GM19351 (cell line): ENCODE measurements at regions not wholly inside any gene's neighbourhood (a gene's known extent, or its start where the extent isn't known, plus 50 kb on each side); places are given as distances from the start of the nearest gene placed in this dataset.
"Not testable (repeated sequence)": the region's sequence is repeated elsewhere in the genome, so short reads cannot be mapped to it uniquely, and the experiment has no call there.

Source experiments
- ATAC-seq: cut with Tn5 transposase; IDR thresholded peaks from one replicate; pipeline ENCODE4 v1.9.1; 2021; ENCODE audit warnings: mild to moderate bottlenecking, moderate library complexity; ENCODE audit not compliant: unreplicated experiment

DNA sequence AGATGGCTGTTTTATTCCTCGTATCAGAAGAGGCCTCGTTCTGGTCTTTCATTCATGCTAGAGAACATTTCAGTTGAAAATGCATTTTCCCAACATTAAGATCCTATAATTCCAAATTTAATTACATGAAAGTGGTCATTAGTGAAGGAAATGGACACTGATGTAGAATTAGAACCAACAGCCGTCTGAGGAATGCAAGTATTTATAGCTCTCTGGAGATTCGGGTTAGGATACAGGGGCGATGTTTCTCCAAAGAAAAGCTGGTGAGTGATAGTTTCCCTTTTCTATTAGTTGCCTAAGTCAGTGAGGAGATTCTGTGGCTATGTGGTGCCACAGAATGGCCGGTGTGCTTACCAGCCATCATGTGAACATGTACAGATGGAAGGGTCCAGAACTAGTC lies 109.0 kb upstream of the IL12A start:
- no peak for ATAC-seq

DNA sequence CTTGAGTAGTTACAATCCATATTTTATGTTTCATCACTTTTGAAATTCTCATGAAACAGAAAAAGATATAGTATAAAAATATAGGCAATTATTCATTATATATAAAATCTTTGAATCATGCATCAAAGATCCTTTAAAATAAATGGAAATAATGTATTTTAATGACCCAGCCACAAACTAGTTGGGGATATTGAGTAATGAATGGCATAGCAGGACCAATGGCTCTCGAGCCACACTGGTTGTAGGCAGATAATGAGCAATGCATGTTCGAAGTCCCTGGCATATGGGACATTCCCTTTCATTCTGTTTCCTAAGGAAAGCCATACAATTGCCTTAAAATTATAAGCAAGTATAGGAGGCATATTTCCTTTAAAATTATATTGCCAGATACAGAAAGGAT lies 107.4 kb upstream of the IL12A start:
- ATAC-seq = no peak

DNA sequence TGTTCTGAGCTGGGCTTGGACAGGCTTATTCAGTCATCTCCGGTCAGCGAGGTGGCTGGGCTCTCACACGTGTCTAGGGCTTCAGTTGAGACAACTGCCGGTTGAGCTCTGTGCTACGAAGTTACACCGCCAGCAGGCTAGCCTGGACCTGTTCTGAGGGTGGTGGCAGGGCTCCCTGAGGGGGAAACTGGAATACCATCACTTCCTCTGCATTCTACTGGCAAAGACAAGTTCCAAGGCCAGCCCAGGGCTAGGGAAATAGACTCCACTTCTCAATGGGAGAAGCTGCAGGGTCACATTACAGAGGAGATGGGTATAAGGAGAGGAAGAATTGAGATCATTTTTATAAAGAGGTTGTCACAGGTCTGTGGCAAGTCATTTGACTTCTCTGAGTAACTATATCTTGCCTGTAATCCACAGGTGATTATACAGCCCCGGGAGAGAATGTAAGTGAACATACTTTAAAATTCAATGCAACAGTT lies 106.8 kb upstream of the IL12A start:
- no peak for ATAC-seq

DNA sequence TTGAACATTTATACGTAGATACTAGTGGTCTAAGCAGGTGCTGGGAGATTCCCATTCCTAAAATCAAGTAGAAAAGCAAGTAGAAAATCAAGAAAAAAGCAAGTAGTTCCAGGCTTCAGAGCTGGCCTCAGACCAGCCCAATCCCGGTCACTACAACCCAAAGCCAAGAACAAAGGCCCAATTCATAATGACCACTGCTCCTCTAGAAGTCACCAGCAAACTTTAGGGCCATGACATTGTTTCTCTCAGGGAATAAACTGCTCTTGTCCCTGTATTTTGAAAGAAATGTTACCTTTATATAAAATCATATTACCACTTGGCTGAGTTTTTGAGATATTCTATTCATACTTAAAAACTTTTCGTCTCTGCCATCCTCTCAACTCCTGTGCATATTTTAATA lies 106.3 kb upstream of the IL12A start:
- no peak for ATAC-seq

DNA sequence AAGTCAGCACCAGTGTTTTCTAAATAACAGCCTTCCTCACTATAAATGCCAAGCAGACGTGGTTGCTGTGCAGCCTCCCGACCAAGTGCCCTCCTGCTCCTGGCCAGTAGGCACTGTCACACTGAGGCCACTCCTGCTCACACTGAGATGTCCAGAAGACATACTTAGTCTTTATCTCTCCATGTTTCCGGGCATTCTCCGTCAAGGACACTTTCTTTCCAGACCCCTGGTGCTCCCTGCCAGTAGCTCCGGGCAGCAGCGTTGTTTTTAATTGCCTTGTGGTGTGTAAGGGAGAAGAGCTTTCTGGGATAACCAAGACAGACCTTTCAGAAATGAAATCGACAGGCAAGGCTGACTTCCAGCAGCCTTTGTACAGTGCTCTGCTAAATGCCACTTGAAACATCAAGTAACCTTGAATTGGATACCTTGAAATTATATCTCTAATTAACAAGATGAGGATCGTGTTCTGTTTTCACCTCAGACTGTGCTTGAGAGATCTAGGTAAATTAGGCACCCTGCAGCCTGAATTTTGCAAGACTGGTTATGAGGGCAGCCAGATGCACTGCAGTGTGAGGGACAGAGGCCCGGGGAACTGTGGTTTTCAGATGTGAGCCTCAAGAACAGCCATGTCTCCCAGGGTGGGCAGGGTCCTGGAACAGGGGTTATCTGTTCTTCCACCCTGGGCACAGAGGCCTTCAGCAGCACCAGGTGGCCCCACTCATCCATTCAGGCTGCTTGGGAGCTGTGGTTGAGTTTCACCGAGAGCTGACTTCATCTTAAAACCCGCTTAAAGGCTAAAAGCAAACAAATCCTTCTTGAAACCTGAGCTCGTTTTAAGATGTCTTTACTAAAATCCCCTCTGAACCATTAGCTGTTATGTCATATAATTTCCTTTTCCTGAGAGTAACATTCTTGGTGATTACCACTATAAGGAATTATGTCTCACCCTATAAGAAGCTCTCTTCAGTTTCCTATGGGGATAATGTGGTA lies 105.5 kb upstream of the IL12A start:
- no peak for ATAC-seq

DNA sequence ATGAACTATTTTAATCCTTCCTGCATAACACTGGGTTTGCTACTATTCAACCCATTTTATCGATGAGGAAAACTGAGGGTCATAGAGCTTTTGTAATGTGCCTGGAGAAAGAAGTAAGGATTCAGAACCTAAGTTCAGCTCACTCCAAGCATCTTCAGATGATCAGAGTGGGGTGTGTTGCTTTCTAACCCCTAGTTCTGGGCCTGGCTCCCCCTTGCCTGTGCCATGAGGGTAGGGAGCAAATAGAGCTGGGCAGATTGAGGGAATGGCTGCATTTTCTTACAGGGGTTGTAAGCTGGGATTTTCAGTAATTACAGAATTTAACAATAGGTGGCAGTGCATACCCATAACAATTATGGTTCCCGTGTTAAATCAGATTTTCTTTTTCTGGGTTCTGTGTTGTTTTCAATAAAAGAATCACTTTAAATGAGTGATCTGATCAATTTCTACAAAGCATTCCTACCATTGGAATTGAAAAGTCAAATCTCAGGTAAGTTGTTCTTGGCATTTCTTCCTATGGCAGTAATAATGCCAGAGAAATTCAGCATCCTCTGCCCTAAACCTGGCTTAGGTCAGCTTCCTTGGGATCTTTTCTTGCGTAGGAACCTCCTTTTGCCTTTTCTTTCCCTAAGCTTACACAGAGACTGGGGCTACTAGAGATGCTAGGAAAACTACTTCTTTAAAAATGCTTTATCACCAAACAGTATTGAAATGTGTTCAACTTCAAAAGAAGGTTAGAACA lies 103.8 kb upstream of the IL12A start:
- peak; percentile 64 for ATAC-seq

DNA sequence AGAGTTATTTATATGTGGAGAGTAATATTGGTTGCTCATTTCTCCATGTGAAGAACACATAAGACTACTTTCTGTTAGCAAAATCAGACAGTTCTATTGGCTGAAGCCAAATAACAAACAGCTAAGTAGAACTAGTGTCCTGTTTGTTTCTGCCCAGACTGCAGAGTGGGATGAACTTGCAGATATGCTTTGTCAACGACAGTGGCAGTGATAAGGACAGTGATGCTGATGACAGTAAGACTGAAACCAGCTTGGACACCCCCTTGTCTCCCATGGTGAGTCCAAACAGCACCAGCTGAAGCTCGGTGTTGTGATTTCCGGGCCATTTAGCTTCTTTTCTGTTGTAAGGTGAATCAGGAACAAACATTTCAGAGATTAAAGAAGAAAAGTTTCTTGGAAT lies 102.6 kb upstream of the IL12A start:
- ATAC-seq = peak; percentile 72

DNA sequence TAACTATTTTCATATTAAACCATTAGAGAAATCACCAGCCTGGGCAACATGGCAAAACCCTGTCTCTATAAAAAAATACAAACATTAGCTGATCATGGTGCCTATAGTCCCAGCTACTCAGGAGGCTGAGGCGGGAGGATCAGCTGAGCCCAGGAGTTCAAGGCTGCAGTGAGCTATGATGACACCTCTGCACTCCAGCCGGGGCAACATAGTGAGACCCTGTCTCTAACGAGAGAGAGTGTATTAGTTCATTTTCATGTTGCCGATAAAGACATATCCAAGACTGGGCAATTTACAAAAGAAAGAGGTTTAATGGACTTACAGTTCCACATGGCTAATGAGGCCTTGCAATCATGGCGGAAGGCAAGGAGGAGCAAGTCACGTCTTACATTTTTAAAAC lies 102.1 kb upstream of the IL12A start:
- not testable (repeated sequence) for ATAC-seq

DNA sequence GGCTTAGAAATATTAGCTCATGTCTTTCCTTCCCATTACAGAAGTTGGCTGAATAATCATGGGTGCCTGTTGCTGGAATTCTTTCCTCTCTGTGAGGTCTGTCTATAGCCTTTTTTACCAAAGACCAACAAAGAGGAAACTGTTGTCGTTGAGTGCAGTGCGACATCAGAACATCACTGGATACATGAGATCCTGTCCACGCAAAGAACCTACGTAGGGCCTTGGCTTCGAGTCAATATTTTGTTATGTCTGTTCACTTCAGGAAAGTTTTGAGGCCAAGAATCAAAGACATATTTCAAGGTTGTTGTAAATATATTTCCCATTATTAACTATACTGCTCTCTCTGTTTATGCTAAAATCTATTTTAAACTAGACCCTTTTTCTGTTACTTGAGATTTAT lies 101.5 kb upstream of the IL12A start:
- no peak for ATAC-seq

DNA sequence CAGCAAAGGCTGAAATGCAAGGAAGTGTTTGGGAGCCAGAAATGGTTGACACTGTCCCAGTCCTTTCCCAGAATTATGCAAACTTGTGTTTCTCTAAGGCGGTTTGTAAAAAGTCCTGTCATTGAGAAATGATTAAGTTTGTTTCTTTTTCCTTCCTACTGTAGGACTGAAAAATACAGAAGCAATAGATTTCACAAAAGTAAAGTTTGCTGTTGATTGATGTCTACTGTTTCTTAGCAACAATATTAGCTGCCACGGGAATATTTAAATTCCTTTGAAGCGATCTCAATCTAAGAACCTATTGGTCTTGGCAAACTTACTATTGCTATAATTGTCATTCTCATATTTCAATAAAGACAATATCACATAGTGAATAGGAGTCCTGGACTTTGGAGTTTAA lies 100.7 kb upstream of the IL12A start:
- ATAC-seq = no peak

DNA sequence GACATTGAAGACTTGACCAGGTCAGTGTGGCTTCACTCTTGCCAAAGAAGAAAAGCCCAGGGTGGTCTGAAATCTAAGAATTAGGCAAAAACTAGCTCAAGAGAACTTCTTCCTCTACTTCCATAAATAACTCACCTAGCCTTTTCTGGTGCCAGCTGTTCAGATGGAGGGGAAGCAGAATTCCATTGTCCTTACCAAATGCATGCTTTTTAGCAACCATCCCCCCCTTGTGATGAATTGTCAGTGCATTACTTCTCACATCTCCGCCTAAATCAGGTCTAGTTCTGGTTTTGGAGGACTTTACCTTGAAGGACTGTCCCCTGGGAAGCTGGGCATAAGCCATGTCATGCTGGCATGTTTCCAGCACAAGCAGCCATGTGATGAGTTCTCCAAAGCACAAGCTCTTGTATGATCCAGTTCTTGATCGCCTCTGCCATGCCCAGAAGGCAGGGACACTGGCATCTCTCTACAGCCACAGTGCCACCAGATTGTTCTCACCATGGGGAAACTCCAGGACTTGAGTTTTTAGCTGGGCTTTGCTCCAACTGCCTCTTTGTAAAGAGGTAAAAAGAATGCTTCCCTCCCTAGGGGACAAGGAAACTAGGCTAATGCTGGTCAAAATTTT lies 96.4 kb upstream of the IL12A start:
- ATAC-seq = no peak

DNA sequence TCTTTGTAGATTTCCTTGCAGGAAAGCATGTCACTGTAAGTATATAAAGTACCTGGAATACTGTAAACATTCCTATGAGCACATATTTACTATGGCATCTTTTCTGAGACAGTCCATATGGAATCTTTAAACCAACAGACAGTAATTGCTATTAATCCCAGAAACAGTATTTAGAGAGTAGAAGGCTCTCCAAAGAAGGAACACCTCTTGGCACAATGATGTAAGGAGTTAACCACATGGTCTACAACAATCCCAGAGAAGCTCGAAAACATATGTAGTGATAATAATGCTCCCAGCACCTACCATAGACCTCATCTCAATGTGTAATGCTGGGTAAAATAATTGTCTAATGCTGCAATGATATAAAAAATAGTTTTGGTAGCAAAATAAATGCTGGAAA lies 95.8 kb upstream of the IL12A start:
- no peak for ATAC-seq

DNA sequence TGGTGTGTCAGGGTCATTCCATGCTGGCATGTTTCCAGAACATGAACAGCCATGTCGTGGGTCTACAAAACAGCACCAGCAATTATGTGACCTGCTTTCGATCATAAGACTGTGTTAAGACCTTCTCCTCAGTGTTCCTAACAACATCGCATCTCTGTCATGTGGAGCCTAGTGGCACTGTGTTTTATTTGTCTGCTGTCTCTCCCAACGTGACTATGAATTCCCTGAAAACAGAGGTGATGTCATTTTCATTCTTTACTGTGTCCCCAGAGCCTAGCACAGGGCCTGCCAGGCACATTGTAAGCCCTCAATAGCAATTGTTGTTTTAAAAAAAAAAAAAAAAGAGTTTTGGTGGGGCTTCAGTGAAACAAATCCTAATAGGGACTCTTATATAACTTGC lies 94.2 kb upstream of the IL12A start:
- no peak for ATAC-seq

DNA sequence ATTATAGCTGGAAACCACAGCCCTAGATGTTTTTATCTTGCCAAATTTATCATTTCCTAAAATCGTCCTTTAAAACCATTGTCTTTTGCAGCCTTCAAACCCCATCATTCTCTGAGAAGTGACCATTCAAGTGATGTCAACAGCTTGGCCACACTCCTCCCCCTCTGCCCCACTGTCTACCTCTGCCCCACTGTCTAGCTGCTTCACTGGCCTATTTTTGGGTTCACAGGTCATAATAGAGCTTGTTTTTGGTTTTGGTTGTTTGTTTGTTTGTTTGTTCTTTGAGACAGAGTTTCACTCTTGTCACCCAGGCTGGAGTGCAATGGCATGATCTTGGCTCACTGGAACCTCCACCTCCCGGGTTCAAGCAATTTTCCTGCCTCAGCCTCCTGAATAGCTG lies 93.2 kb upstream of the IL12A start:
- no peak for ATAC-seq

DNA sequence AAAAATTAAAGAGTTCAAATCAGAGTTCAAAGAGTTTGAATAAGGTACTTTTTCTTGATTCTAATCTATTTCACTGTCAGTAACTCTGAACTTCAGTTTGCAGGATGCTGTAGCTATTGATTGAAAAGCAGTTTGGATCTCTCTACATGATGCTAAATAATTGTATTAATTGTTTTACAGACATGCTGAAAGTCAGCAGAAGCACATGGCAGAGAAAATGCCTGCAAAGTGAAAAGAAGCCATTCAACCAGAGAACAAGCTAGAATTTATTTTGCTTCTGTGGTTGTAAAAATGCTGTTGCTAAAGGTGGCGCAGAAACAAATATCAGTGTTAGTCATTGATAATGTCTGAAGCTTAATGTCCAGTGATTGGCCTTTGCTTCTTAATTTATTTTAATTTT lies 92.1 kb upstream of the IL12A start:
- no peak for ATAC-seq

DNA sequence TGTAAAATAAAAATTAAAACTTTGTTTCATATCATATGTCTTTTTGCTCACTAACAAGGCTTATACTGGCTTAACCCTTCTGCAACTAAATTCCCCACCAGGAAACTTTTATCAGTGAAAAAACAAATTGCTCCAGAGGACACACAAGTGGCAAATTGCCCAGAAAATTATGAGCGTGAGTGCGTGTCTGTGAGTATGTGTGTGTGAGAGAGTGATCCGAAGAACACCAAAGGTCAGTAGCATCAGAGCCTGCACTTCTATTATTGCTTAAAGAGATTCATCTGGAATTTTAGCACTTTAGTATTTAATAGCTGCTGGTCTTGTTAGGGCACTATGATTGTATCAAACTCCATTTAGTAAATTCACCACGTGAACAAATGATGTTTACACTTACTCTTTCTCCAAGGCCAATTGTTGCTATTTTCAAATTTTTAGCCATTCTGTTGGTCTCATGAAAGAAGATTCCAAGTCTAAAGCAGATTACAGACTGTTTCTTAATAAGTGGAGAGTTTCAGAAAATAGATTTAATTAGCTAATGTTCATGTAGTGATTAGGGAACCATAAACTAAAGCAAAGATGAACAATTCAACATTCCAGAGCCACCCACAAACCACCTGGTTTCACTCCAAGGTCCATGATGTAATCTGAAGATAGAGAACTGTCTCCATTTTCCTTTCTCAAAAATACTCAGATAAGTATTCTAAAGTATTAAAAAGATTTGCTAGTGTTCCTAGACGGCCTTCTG lies 91.1 kb upstream of the IL12A start:
- ATAC-seq = no peak

DNA sequence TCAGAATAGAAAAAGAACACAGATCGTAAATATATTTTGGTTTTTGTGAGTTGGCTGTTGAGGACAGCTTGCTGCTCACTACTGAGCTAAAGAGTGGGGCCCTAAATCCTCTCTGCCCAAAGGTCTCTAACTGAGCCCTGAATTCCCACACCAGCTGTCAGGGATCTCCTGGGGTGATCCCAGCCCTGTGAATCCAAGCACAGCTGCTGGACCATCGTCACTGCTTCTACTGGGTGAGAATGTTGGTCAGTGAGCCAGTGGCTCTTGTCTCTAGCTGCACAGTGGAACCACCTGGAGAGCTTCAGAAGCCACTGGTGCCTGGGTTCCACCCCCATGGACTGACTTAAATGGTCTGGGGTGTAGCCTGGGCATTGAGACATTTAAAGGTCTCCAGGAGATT lies 90.5 kb upstream of the IL12A start:
- no peak for ATAC-seq

DNA sequence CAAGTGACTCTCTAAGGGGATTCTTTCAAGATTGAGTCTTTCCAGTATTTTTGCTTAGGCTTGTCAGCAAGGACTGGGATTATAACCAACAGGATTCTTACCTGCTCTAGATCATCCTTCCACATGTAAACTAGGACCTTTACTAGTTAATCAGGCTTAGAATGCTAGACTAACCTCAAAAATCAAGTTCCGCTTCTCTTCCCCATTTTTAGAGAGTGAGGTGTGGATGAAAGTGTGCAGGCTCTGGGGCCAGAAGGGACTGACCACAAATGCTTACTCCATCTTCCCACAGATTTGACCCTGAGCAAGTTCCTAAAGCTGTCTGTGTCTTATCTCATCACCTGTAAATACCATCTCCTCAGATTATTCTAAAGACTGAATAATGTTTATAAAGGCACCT lies 89.5 kb upstream of the IL12A start:
- no peak for ATAC-seq

DNA sequence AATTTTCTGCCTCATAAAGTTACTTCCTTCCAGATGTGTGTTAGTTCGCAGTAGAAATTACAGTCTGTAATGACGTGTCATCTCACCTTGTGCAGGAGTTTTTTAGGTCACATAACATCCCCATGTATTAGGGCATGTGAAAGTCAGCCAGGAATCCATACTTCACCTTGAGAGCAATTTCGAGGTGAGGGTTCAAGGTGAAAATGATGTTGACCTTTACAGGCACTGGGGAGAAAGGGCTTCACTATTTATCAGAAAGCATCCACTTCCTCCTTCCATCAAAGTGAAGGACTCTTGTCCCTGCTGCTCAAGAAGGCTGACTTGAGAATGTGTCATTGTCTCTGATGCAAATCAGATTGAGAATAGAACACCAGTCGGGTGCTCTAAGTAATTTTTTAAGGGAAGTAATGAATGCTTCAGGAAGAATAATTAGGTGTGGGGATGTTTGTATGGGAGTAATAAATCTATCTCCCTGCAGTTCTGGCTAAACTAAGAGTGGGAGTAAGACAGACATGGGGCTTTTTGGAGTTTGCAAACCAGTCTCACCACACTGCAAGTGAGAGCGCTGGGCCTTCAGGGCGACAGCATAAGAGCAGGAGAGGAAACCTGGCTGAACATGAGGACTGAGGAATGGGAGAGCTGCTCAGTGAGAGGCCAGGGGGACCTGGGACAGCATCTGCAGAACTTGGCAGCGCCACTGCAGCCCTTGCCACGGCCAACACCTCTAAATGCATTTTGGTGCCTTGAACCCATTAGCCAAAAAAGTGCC lies 85.9 kb upstream of the IL12A start:
- peak; percentile 78 for ATAC-seq

DNA sequence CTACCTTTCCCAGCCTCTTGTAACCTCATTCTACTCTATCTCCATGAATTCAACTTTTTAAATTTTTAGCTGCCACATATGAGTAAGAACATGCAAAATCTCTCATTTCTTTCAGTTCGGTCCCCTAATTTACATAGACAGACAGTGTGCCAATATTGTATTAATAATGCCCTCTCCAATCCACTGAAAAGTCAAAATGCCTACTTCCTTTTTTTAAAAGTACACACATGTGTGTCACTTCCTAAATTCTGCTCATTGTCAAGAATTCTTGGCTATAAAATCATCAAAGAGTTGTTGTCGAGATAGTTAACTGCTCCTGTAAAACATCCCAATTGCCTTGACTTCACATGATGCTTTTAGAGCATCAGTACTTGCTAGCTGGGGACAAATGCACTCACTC lies 84.2 kb upstream of the IL12A start:
- peak; percentile 36 for ATAC-seq
